ENCODE measurements at regions not wholly inside any gene's neighbourhood (a gene's known extent, or its start where the extent isn't known, plus 50 kb on each side); places are given as distances from the start of the nearest gene placed in this dataset.

GRCh38 chr16:27685807-27686206 is 135.9 kb downstream of the KATNIP start:
- no peak for TF ChIP-seq CTCF (IDR thresholded peaks at IDR 0.05; ENCODE audit: poor library complexity, severe bottlenecking)
- H3K4me1 ChIP-seq (ENCODE audit: insufficient read depth, poor library complexity, severe bottlenecking): no peaks in the 10 kb centered on the region
- no peak overlapping the region for H3K4me3 ChIP-seq (ENCODE audit: severe bottlenecking)
- no peaks in the 10 kb centered on the region for H3K27me3 ChIP-seq (ENCODE audit: insufficient read depth, poor library complexity, severe bottlenecking)
- H3K36me3 ChIP-seq (ENCODE audit: low read depth): no peaks in the 10 kb centered on the region; the same call in 1 of the 2 replicates
- ATAC-seq (ENCODE audit: low read depth) (no peak), DNase-seq (ENCODE audit: low spot score) (no peak)
- H3K9me3 ChIP-seq (ENCODE audit: severe bottlenecking): no peaks in the 10 kb centered on the region
- H3K27ac ChIP-seq (ENCODE audit: poor library complexity, severe bottlenecking): no peak overlapping the region

GRCh38 chr16:27686926-27687325 is 137.0 kb downstream of the KATNIP start:
- H3K4me3 ChIP-seq (ENCODE audit: severe bottlenecking): no peak overlapping the region
- ATAC-seq (ENCODE audit: low read depth): no peak
- no peak for TF ChIP-seq CTCF (IDR thresholded peaks at IDR 0.05; ENCODE audit: poor library complexity, severe bottlenecking)
- no peaks in the 10 kb centered on the region for H3K27me3 ChIP-seq (ENCODE audit: insufficient read depth, poor library complexity, severe bottlenecking)
- H3K4me1 ChIP-seq (ENCODE audit: insufficient read depth, poor library complexity, severe bottlenecking): no peaks in the 10 kb centered on the region
- H3K36me3 ChIP-seq (ENCODE audit: low read depth): no peaks in the 10 kb centered on the region; the same call in 1 of the 2 replicates
- no peaks in the 10 kb centered on the region for H3K9me3 ChIP-seq (ENCODE audit: severe bottlenecking)
- H3K27ac ChIP-seq (ENCODE audit: poor library complexity, severe bottlenecking): no peak overlapping the region
- no peak for DNase-seq (ENCODE audit: low spot score)

GRCh38 chr16:27687605-27688004 is 137.7 kb downstream of the KATNIP start:
- Histone ChIP-seq H3K27ac (ENCODE audit: poor library complexity, severe bottlenecking) (no peak overlapping the region), H3K27me3 (ENCODE audit: insufficient read depth, poor library complexity, severe bottlenecking) (no peaks in the 10 kb centered on the region), H3K4me1 (ENCODE audit: insufficient read depth, poor library complexity, severe bottlenecking) (no peaks in the 10 kb centered on the region), H3K36me3 (ENCODE audit: low read depth) (no peaks in the 10 kb centered on the region), H3K9me3 (ENCODE audit: severe bottlenecking) (no peaks in the 10 kb centered on the region), H3K4me3 (ENCODE audit: severe bottlenecking) (no peak overlapping the region)
- TF ChIP-seq CTCF (IDR thresholded peaks at IDR 0.05; ENCODE audit: poor library complexity, severe bottlenecking): no peak
- ATAC-seq (ENCODE audit: low read depth) (no peak), DNase-seq (ENCODE audit: low spot score) (no peak)

- Histone ChIP-seq H3K27ac (ENCODE audit: poor library complexity, severe bottlenecking) (no peak overlapping the region), H3K4me1 (ENCODE audit: insufficient read depth, poor library complexity, severe bottlenecking) (no peaks in the 10 kb centered on the region), H3K4me3 (ENCODE audit: severe bottlenecking) (no peak overlapping the region), H3K36me3 (ENCODE audit: low read depth) (no peaks in the 10 kb centered on the region), H3K27me3 (ENCODE audit: insufficient read depth, poor library complexity, severe bottlenecking) (no peaks in the 10 kb centered on the region), H3K9me3 (ENCODE audit: severe bottlenecking) (no peaks in the 10 kb centered on the region)
- DNase-seq (ENCODE audit: low spot score) (no peak), ATAC-seq (ENCODE audit: low read depth) (no peak; the same call in 2 of the 3 replicates)
- no peak for TF ChIP-seq CTCF (IDR thresholded peaks at IDR 0.05; ENCODE audit: poor library complexity, severe bottlenecking)
Observed at GRCh38 chr16:27689711-27690110, 139.8 kb downstream of the KATNIP start.

- peak; percentile 48 for TF ChIP-seq CTCF (IDR thresholded peaks at IDR 0.05; ENCODE audit: poor library complexity, severe bottlenecking)
- ATAC-seq (ENCODE audit: low read depth) (0 out of 3 replicates have a peak, but pooled peaks have one; percentile 61), DNase-seq (ENCODE audit: low spot score) (no peak)
- Histone ChIP-seq H3K9me3 (ENCODE audit: severe bottlenecking) (no peaks in the 10 kb centered on the region), H3K4me3 (ENCODE audit: severe bottlenecking) (no peak overlapping the region), H3K36me3 (ENCODE audit: low read depth) (no peaks in the 10 kb centered on the region), H3K27ac (ENCODE audit: poor library complexity, severe bottlenecking) (no peak overlapping the region), H3K27me3 (ENCODE audit: insufficient read depth, poor library complexity, severe bottlenecking) (no peaks in the 10 kb centered on the region), H3K4me1 (ENCODE audit: insufficient read depth, poor library complexity, severe bottlenecking) (no peaks in the 10 kb centered on the region)
Observed at GRCh38 chr16:27690608-27691007, 140.7 kb downstream of the KATNIP start.

Data from RWPE2 (cell line).